K562 (cell line): ENCODE measurements at regions not wholly inside any gene's neighbourhood (a gene's known extent, or its start where the extent isn't known, plus 50 kb on each side); places are given as distances from the start of the nearest gene placed in this dataset.

Experiments used
- HIVEP1 ChIP-seq: fragments of 250-450 bp; sonication (Bioruptor Pico); IDR thresholded peaks from 2 replicates; pipeline ENCODE4 v1.4.0; 2020; ENCODE audit warnings: mild to moderate bottlenecking
- LEF1 ChIP-seq: fragments of 450-650 bp; IDR thresholded peaks from 2 replicates; pipeline ENCODE4 v1.6.1; 2016; ENCODE audit warnings: mild to moderate bottlenecking
- POLR2B ChIP-seq: fragments of 450-650 bp; IDR thresholded peaks from 2 replicates; pipeline ENCODE4 v1.6.1; 2018; ENCODE audit warnings: low read depth; ENCODE audit not compliant: partially characterized antibody
- RBM17 ChIP-seq: fragments of 200-400 bp; formaldehyde crosslinking; IDR thresholded peaks from 2 replicates; pipeline ENCODE4 v1.6.1; 2017; ENCODE audit warnings: low read depth, mild to moderate bottlenecking, low read length, borderline replicate concordance
- ZNF766 ChIP-seq: fragments of 200-800 bp; sonication (Bioruptor generic); conservative IDR thresholded peaks from 2 replicates; pipeline ENCODE4 v1.6.1; 2016; ENCODE audit warnings: missing genetic modification characterization, missing compliant biosample characterization
- TF ChIP-seq, protein P1 (sequence below): fragments of 450-650 bp; IDR thresholded peaks from 2 replicates; pipeline ENCODE4 v1.6.1; 2018; ENCODE audit not compliant: partially characterized antibody
- TF ChIP-seq, protein P2 (sequence below): fragments of 450-650 bp; IDR thresholded peaks from 2 replicates; pipeline ENCODE4 v1.6.1; 2016

GRCh38 chr15:22227411-22228100, 147.2 kb downstream of the OR4M2 start (continued):
- TF ChIP-seq RBM17: no peak
- TF ChIP-seq POLR2B: no peak
- TF ChIP-seq, protein P1, sequence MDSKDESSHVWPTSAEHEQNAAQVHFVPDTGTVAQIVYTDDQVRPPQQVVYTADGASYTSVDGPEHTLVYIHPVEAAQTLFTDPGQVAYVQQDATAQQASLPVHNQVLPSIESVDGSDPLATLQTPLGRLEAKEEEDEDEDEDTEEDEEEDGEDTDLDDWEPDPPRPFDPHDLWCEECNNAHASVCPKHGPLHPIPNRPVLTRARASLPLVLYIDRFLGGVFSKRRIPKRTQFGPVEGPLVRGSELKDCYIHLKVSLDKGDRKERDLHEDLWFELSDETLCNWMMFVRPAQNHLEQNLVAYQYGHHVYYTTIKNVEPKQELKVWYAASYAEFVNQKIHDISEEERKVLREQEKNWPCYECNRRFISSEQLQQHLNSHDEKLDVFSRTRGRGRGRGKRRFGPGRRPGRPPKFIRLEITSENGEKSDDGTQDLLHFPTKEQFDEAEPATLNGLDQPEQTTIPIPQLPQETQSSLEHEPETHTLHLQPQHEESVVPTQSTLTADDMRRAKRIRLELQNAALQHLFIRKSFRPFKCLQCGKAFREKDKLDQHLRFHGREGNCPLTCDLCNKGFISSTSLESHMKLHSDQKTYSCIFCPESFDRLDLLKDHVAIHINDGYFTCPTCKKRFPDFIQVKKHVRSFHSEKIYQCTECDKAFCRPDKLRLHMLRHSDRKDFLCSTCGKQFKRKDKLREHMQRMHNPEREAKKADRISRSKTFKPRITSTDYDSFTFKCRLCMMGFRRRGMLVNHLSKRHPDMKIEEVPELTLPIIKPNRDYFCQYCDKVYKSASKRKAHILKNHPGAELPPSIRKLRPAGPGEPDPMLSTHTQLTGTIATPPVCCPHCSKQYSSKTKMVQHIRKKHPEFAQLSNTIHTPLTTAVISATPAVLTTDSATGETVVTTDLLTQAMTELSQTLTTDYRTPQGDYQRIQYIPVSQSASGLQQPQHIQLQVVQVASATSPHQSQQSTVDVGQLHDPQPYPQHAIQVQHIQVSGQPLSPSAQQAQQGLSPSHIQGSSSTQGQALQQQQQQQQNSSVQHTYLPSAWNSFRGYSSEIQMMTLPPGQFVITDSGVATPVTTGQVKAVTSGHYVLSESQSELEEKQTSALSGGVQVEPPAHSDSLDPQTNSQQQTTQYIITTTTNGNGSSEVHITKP: no peak
- TF ChIP-seq, protein P2, sequence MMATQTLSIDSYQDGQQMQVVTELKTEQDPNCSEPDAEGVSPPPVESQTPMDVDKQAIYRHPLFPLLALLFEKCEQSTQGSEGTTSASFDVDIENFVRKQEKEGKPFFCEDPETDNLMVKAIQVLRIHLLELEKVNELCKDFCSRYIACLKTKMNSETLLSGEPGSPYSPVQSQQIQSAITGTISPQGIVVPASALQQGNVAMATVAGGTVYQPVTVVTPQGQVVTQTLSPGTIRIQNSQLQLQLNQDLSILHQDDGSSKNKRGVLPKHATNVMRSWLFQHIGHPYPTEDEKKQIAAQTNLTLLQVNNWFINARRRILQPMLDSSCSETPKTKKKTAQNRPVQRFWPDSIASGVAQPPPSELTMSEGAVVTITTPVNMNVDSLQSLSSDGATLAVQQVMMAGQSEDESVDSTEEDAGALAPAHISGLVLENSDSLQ: no peak
- TF ChIP-seq ZNF766 (CRISPR knock-in tag): no peak
- TF ChIP-seq LEF1: no peak
- no peak for TF ChIP-seq HIVEP1 (CRISPR knock-in tag)
- TF ChIP-seq, all 486 proteins: peak for 0
